ENCODE measurements at regions not wholly inside any gene's neighbourhood (a gene's known extent, or its start where the extent isn't known, plus 50 kb on each side); places are given as distances from the start of the nearest gene placed in this dataset.

GRCh38 chr2:128801576-128801975, 482.9 kb upstream of the HS6ST1 start:
- TF ChIP-seq CTCF (IDR thresholded peaks at IDR 0.05; ENCODE audit: low read depth, low read length) (no peak), EZH2phosphoT487 (IDR thresholded peaks at IDR 0.05; ENCODE audit: low read depth) (no peak)
